GM21619 (cell line): ENCODE measurements at regions not wholly inside any gene's neighbourhood (a gene's known extent, or its start where the extent isn't known, plus 50 kb on each side); places are given as distances from the start of the nearest gene placed in this dataset.
"Not testable (repeated sequence)": the region's sequence is repeated elsewhere in the genome, so short reads cannot be mapped to it uniquely, and the experiment has no call there.

Experiments used
- ATAC-seq: cut with Tn5 transposase; IDR thresholded peaks from one replicate; pipeline ENCODE4 v1.9.1; 2021; ENCODE audit not compliant: unreplicated experiment

DNA sequence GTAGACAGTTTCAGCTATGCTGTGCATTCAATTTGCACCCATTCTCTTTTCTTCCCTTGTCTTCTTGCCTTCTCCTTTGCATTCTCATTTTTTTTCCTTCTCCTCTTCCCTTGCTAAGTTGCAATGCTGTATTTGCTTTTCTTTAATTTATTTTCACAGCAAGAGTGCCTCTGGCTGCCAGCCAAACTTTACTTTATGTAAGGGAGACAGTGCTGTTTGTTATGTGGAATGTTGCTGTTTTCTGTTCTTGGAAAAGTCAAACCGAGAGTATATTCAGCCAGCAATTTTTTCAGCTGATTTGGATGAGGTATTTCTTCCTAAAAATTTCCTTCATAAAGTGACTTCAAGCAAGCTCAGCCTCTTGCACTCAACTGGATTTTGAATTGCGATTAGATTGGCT is 1293.4 kb downstream of the ARAP2 start:
- ATAC-seq, result no peak

GRCh38 chr4:34953145-34953799 is 1291.0 kb downstream of the ARAP2 start:
- no peak for ATAC-seq

- no peak for ATAC-seq
Observed at GRCh38 chr4:34964613-34965012, 1279.7 kb downstream of the ARAP2 start.

DNA sequence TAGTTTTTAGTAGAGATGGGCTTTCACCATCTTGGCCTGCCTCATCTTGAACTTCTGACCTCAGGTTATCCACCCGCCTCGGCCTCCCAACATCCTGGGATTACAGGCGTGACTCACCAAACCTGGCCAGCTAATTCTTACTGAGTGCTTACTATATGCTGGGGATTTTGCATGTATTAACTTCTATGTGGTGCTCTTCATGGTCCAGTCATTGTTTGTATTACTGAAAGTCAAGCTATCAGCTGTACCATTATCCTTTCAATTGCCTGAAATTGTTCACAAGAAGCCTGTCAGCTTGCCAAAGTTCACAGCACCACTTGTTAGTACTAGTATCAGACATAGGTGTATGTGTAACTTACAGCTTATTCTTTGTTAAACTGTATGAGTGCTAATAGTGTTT is 1272.1 kb downstream of the ARAP2 start:
- no peak for ATAC-seq

GRCh38 chr4:34973650-34974312 is 1270.5 kb downstream of the ARAP2 start:
- no peak for ATAC-seq

DNA sequence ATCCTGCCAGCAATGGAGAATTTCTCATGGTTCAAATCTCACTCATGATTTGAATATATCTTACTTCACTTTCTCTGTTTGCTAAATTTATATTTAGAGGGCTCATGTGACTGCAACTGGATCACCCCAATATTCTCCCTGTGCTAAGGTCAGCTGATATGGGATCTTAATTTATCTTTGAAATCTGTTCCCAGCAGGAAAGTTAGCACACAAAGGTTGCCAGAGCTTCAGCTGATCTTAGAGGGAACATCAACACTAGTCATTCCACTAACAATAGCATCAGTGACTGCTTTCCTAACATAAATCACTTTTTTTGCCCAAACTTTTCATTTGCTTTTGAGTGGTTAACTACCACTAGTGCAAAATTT is 1270.0 kb downstream of the ARAP2 start:
- ATAC-seq, result no peak

GRCh38 chr4:35021222-35021621 is 1223.1 kb downstream of the ARAP2 start:
- ATAC-seq, result not testable (repeated sequence)

DNA sequence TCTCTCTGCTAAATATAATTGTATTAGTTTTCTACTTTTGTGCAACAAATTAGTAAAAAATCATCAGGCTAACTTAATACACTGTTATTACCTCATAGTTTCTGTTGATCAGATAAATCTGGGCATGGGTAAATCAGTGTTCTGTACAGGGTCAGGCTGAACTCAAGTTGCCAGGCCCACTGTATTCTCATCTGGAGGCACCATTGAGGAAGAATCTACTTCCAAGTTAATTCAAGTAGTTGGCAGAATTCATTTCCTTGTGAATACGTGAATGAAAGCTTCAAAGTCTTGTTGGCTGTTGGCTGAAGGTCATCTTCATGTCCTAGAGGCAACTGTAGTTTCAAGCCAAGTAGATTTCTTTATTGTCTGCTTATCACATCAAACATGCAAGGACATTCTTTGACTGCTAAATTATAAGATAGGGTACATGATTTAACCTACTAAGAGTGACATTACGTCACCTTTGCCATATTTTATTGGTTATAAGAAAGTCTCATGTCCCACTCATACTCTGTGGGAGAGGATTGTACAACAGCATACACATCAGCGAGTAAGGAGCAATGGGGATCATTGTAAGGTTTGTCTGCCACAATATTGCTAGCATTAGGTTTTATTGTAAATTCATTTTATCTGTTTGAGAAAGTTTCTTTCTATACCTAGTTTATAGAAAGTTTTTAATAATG is 1219.0 kb downstream of the ARAP2 start:
- ATAC-seq, result no peak

GRCh38 chr4:35038079-35038805 is 1206.1 kb downstream of the ARAP2 start:
- ATAC-seq, result no peak

DNA sequence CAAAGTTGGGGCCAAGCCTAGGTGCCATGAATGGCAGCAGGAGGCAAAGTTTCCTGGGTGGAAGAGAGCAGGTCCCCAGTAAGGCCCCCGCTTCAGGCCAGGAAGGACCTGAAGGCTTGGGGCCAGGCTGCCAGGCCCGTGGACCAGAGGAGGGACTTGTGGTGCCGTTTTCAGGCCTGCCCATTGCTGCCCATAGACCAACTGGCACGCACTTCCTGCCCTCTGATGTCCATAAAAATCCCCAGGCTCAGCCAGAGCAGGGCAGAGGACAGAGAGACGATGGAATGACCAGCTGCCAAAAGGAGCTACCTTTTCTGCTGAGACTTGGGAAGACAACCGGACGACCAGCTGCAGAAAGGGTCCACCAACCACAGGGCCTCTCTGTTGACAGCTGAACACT is 1205.5 kb downstream of the ARAP2 start:
- ATAC-seq, result no peak

GRCh38 chr4:35052546-35052945 is 1191.8 kb downstream of the ARAP2 start:
- ATAC-seq, result no peak

DNA sequence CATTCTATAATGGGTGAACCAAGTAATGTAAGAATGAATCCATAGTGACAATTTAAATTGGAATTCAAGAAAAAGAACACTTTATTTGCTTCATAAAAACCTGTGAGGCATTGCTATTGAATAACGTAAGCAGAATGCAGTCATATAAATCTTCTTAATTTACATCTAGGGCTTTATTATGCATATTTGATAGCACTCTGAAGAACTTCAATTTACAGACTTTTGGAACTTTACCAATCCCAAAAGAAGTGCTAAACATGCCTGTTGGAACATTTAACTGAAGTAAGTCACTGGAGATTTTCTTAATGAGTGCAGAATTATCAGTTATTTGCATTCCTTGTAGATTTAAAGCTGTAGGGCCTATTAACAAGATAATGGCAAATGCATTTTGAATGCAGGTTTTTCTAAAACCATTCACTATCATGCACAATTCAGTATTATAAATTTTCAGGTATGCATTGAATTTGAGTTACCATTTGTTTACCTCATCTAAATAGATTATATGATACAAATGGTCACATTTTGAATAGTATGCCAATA is 1181.2 kb downstream of the ARAP2 start:
- no peak for ATAC-seq

- ATAC-seq, result no peak
Observed at GRCh38 chr4:35066406-35066805, 1177.9 kb downstream of the ARAP2 start.

DNA sequence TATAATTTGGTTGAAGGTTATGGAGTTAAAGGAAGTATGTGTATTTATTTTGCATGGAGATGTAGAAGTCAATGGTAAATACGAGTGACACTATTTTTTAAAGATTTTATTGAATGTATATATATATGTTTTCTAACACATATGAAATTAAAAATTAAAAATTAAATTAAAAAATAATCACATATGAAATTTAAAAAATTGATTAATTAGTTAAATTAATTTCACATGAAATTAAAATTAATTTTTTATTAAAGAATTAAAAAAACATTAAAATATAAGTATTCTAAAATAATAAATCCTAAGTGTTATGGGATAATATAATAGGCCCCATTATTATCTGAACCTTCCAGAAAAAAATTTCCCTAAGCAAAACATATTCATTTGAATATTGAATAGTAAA is 1163.5 kb downstream of the ARAP2 start:
- ATAC-seq, result no peak

- no peak for ATAC-seq
Observed at GRCh38 chr4:35087218-35087617, 1157.1 kb downstream of the ARAP2 start.

DNA sequence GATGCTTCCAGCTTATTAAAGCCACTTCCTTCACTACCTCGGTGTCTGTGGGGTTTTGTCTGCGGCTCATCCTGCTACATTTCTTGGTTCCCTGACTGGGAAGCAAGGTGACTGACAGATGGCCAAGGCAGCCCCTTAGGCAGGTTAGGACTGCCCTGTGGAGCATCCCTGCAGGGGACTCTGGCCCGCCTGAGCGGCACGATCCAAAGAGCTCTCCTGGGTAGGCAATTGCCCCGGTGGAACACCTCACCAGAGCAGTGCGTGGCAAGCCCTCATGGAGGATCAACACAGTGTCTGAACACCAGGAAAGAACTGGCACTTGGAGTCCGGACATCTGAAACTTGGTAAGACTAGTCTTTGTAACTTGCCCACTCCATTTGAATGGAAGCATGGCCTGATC is 1143.4 kb downstream of the ARAP2 start:
- no peak for ATAC-seq

GRCh38 chr4:35102066-35102465 is 1142.2 kb downstream of the ARAP2 start:
- no peak for ATAC-seq

DNA sequence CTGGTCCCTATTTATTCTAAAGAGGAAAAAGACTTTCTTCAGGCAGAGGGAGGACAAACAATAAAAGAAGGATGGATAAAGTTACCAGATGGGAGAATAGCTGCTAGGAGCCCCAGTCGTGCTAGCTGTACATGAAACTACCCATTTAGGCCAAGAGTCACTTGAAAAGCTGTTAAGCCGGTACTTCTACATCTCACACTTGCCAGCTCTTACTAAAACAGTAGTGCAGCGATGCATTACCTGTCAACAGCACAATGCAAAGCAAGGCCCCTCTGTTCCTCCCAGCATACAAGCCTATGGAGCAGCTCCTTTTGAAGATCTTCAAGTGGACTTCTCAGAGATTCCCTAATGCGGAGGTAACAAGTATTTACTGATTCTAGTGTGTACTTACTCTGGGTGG is 1138.8 kb downstream of the ARAP2 start:
- ATAC-seq, result no peak

GRCh38 chr4:35106091-35106734 is 1138.1 kb downstream of the ARAP2 start:
- no peak for ATAC-seq

DNA sequence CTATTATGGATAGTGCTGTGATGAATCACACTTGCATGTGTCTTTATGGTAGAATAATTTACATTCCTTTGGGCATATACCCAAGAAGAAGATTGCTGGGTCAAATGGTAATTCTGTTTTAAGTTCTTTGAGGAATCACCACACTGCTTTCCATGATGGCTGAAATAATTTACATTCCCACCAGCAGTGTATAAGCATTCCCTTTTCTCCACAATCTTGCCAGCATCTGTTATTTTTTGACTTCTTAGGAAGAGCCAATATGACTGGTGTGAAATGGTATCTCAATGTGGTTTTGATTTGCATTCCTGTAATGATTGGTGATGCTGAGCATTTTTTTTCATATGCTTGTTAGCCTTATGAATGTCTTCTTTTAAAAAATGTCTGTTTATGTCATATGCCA is 1120.2 kb downstream of the ARAP2 start:
- ATAC-seq, result no peak
